Mesodermal cell (in vitro differentiated cells): ENCODE measurements at regions not wholly inside any gene's neighbourhood (a gene's known extent, or its start where the extent isn't known, plus 50 kb on each side); places are given as distances from the start of the nearest gene placed in this dataset.

Experiments
- H3K27ac ChIP-seq: 2 replicates; pipeline ENCODE4 v1.7.0; 2013; ENCODE audit warnings: mild to moderate bottlenecking, low read depth, low read length, moderate library complexity; ENCODE audit not compliant: severe bottlenecking
- H3K36me3 ChIP-seq: 2 replicates; pipeline ENCODE4 v1.7.1; 2013; ENCODE audit warnings: mild to moderate bottlenecking, low read length, moderate library complexity; ENCODE audit not compliant: control insufficient read depth, insufficient read depth
- H3K4me1 ChIP-seq: one replicate; pipeline ENCODE4 v1.7.1; 2013; ENCODE audit warnings: mild to moderate bottlenecking, low read length; ENCODE audit not compliant: insufficient read depth, control insufficient read depth, poor library complexity, severe bottlenecking
- H3K4me3 ChIP-seq: 2 replicates; pipeline ENCODE4 v1.7.0; 2013; ENCODE audit warnings: low read length, control low read depth, mild to moderate bottlenecking; ENCODE audit not compliant: insufficient read depth, poor library complexity, severe bottlenecking; ENCODE audit errors: extremely low read depth
- H3K9me3 ChIP-seq: 2 replicates; pipeline ENCODE4 v1.7.1; 2013; ENCODE audit warnings: mild to moderate bottlenecking, low read length, moderate library complexity; ENCODE audit not compliant: control insufficient read depth
- WGBS, 2 experiments: methylation state at CpG; one replicate each; pipeline ENCODE4 v1.1.5; 2013; ENCODE audit warnings: missing lambda C conversion rate in 2 of 2; ENCODE audit not compliant: insufficient coverage in 2 of 2; 5-methylcytosine and 5-hydroxymethylcytosine counted together

GRCh38 chr18:56413862-56414261, 224.5 kb downstream of the TXNL1 start:
- H3K36me3 ChIP-seq, result no peaks in the 10 kb centered on the region
- no peak overlapping the region for H3K27ac ChIP-seq
- H3K4me1 ChIP-seq, result no peaks in the 10 kb centered on the region
- peaks cover 5% of the 10 kb centered on the region for H3K9me3 ChIP-seq
- WGBS, 2 experiments, result 40 to 47% methylated on average over 1 to 3 of the region's 3 CpGs
- no peak overlapping the region for H3K4me3 ChIP-seq

GRCh38 chr18:56412951-56413350, 225.4 kb downstream of the TXNL1 start:
- WGBS, 2 experiments, result 100% methylated on average over 1 of the region's 1 CpG; no CpG with 5 or more reads in 1 of the 2 experiments
- H3K36me3 ChIP-seq, result no peaks in the 10 kb centered on the region
- H3K9me3 ChIP-seq, result peaks cover 5% of the 10 kb centered on the region
- H3K4me1 ChIP-seq, result no peaks in the 10 kb centered on the region
- no peak overlapping the region for H3K4me3 ChIP-seq
- no peak overlapping the region for H3K27ac ChIP-seq

GRCh38 chr18:56409736-56410135, 228.7 kb downstream of the TXNL1 start:
- H3K9me3 ChIP-seq, result no peaks in the 10 kb centered on the region
- no peaks in the 10 kb centered on the region for H3K4me1 ChIP-seq
- no peak overlapping the region for H3K4me3 ChIP-seq

DNA sequence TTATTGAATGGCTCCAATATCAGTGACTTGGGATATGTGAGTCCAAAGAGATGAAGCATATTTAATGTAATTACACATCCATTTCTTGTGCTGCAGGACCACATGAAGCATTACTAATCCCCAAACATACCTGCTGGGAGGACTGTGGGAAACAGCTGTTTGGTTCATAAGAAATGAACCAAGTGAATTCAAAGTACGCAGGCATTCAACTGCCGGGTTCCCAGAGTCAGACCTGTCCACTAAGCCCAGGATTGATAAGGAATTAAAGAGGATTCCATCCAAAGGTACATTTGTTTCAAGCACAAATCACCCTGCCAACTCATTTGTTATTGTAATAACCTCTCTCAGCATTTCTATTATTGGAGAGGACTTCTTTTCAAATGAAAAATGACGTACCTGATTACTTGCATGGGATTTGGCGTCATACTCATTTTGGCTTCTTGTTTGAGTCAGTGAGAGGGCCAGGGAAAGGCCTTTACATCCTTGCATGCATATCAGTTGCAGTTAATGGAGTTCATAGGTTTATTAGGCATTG, 230.7 kb downstream of the TXNL1 start:
- Histone ChIP-seq H3K4me3 (no peak overlapping the region), H3K36me3 (no peaks in the 10 kb centered on the region), H3K27ac (no peak overlapping the region), H3K9me3 (no peaks in the 10 kb centered on the region), H3K4me1 (peaks cover 5% of the 10 kb centered on the region)
- 70 to 77% methylated on average over 2 to 3 of the region's 4 CpGs for WGBS, 2 experiments

More at GRCh38 chr18:56409736-56410135, 228.7 kb downstream of the TXNL1 start:
- Histone ChIP-seq H3K36me3 (no peaks in the 10 kb centered on the region), H3K27ac (no peak overlapping the region)

DNA sequence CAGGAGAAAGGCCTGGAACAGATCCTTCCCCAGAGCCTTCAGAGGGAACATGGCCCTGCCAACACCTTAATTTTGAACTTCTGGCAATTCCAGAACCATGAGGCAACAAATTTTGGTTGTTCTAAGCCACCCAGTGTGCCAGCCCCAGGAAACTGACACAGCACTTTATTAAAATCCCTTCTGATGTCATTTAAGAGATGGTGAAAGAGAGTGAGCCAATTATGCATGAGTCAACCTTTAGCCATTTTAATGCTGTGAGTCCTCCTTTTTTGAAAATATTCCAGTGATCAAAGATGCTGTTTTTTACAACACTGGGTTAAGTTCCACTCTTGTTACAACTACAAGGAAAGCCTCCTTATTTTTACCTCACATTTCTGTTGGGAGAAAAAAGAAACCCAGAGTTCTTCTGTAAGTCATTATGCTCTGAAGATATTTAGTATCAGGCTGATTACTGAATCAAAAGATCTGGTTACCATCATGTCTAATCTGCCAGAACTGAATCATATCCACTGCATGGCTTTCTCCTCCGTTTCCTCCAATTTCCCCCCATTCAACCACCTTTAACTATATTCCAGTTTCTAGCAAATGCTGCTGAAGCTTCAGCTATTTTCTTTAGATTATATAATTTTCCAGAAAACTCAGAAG, 235.4 kb downstream of the TXNL1 start:
- H3K27ac ChIP-seq, result no peak overlapping the region
- no peaks in the 10 kb centered on the region for H3K9me3 ChIP-seq
- no peak overlapping the region for H3K4me3 ChIP-seq
- H3K4me1 ChIP-seq, result peaks cover 6% of the 10 kb centered on the region
- 100% methylated on average over 1 of the region's 1 CpG for WGBS, 2 experiments
- H3K36me3 ChIP-seq, result no peaks in the 10 kb centered on the region

DNA sequence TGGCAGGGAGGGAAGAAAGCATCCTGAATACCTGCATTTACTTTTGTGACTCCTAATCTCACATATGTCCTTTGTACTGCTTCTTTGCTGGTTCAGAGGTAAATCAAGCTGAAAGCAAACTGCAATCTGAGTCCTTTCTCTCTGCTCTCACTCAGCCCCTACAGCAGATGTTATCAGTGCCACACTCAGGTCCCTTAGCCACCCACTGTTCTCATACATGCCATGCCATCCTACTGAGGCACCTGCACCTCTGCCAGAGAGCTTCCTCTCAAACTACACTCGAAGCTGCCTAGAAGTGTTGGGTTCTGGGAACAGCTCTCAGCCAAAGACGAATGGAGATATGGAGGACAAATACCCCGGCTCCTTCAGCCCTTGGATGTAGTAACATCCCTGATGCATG, 244.5 kb downstream of the TXNL1 start:
- Histone ChIP-seq H3K4me3 (no peak overlapping the region), H3K9me3 (no peaks in the 10 kb centered on the region), H3K4me1 (no peaks in the 10 kb centered on the region), H3K36me3 (no peaks in the 10 kb centered on the region), H3K27ac (no peak overlapping the region)
- 76 to 100% methylated on average over 2 of the region's 3 CpGs for WGBS, 2 experiments

DNA sequence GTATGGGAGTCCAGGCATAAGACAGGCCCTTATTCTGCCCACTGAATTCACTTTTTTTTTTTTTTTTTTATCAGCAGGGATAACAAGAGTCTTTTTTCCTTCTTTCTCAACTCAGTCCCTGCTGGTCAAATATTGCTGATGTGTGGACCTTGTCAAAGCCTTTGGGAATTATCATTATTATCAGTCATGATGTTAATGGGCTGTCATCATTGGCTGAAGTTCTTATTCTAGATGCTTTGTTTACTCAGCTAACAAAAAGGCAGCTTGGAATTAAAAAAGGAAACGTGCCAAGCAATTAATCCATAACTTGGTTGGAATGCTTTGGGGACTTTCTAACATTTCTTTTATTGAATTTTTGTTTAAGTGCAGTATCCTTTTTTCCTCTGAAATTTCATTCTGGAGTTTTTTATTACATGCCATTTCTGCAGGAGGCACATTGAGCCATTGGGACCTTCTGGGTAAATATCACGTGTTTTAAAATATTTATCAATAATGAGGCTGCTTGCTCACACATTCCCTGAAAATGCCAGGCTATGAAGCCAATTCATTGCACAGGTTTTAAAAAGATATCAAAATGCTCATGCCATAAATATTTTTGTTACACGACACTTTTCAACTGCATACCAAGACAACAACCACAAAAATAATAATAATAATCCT, 246.3 kb downstream of the TXNL1 start:
- H3K9me3 ChIP-seq, result no peaks in the 10 kb centered on the region
- H3K27ac ChIP-seq, result no peak overlapping the region
- WGBS, 2 experiments, result 100% methylated on average over 1 of the region's 3 CpGs; no CpG with 5 or more reads in 1 of the 2 experiments
- H3K36me3 ChIP-seq, result no peaks in the 10 kb centered on the region
- H3K4me3 ChIP-seq, result no peak overlapping the region
- no peaks in the 10 kb centered on the region for H3K4me1 ChIP-seq

DNA sequence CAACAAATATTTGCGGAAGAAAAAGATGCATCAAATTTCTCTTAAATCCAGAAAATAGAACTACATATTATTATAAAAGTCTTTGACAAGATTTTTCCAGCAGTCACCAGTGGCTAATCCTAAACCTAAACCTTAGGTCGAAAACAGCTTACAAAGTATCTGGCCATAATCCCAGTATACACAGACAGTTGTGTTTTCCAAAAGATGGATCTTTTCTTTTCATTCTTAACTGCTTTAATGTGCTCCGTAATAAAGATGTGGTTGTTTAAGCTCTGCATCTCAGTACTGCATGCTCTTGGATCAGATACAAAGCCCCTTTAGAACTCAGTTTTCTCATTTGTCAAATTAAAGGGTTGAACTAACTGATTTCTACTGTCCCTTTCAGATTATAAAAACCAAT, 247.8 kb downstream of the TXNL1 start:
- Histone ChIP-seq H3K4me1 (no peaks in the 10 kb centered on the region), H3K36me3 (no peaks in the 10 kb centered on the region), H3K27ac (no peak overlapping the region), H3K9me3 (no peaks in the 10 kb centered on the region), H3K4me3 (no peak overlapping the region)
- WGBS, 2 experiments, result 100% methylated on average over 1 of the region's 3 CpGs

DNA sequence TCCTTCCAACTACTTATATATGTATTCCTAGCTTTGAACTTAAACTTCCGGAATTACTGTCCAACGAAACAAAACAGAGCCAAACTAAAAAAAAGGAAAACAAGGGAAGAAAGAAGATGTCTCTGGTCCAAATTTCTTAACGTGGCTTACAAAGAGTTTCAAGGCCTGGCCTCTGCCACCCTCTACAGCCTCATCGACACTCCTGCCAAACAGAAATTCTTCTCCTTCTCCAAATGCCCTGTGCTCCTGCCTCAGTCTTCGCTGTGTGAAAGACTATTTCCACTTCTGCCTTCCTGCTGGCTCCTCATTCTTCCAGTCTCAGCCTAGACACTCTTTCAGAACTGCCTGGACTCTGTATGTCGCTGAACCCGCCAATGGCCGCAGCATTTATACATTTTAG, 249.2 kb downstream of the TXNL1 start:
- no peak overlapping the region for H3K27ac ChIP-seq
- H3K4me3 ChIP-seq, result no peak overlapping the region
- H3K9me3 ChIP-seq, result no peaks in the 10 kb centered on the region
- H3K36me3 ChIP-seq, result no peaks in the 10 kb centered on the region
- WGBS, 2 experiments, result 80 to 85% methylated on average over 6 to 7 of the region's 8 CpGs
- no peaks in the 10 kb centered on the region for H3K4me1 ChIP-seq

- H3K9me3 ChIP-seq, result no peaks in the 10 kb centered on the region
- H3K4me3 ChIP-seq, result no peak overlapping the region
- no peak overlapping the region for H3K27ac ChIP-seq
- H3K4me1 ChIP-seq, result no peaks in the 10 kb centered on the region
- 96 to 100% methylated on average over 1 to 2 of the region's 5 CpGs for WGBS, 2 experiments
- no peaks in the 10 kb centered on the region for H3K36me3 ChIP-seq
Observed at GRCh38 chr18:56388571-56388970, 249.8 kb downstream of the TXNL1 start.

GRCh38 chr18:56386856-56387255, 251.5 kb downstream of the TXNL1 start:
- no peaks in the 10 kb centered on the region for H3K36me3 ChIP-seq
- no peak overlapping the region for H3K27ac ChIP-seq
- no peaks in the 10 kb centered on the region for H3K9me3 ChIP-seq
- no peak overlapping the region for H3K4me3 ChIP-seq
- no peaks in the 10 kb centered on the region for H3K4me1 ChIP-seq
